ENCODE measurements at regions not wholly inside any gene's neighbourhood (a gene's known extent, or its start where the extent isn't known, plus 50 kb on each side); places are given as distances from the start of the nearest gene placed in this dataset.

DNA sequence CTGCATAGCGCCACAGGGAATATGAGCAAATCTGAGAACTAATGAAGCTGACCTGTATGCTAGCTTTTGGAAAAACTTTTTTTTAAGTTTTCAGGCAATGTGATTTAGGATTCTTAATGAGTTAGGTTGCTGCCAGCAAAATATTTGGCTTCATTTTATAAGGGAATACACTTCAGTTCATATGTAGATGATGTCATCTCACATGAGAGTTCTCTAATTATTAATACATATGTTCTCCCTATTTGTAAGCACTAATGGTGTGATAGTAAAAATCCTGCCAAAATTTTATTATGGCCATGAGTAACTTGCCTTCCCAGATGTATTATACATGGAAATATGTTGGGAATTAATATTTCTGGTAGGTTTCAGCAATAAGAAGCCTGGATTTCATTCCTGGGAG lies 573.8 kb downstream of the EPM2A start:
- no peak overlapping the region for H3K27ac ChIP-seq (ENCODE audit: low read depth, low read length, severe bottlenecking)
- no peak overlapping the region for H3K4me3 ChIP-seq (ENCODE audit: extremely low read depth, insufficient read depth, low read length, poor library complexity, severe bottlenecking)
- H3K9me3 ChIP-seq (ENCODE audit: control insufficient read depth, low read length) = peaks cover 16% of the 10 kb centered on the region
- H3K36me3 ChIP-seq (ENCODE audit: control insufficient read depth, insufficient read depth, low read length) = no peaks in the 10 kb centered on the region
- 83 to 86% methylated on average over 1 of the region's 1 CpG for WGBS, 2 experiments (ENCODE audit: insufficient coverage in 2 of 2)
- H3K4me1 ChIP-seq (ENCODE audit: control insufficient read depth, insufficient read depth, low read length, poor library complexity, severe bottlenecking) = no peaks in the 10 kb centered on the region

DNA sequence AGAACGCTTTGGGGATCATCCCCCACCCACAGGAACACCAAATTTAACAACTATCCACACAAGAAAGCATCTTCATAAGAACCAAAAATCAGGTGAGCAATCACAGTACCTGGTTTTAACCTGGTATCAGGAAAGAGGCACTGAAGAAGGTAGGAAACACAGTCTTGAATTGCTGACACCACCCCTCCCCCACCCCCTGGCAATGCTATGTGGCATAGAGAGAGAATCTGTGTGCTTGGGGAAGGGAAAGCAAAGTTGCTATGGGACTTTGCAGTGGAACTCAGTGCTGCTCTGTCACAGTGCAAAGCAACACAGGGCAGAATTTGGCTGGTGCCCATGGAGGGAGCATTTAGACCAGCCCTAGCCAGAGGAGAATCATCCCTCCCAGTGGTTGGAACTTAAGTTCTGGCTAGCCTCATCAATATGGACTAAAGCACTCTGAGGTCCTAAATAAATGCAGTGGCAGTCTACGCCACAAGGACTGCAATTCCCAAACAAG lies 565.5 kb downstream of the EPM2A start:
- WGBS, 2 experiments (ENCODE audit: insufficient coverage in 2 of 2) = 100% methylated on average over 1 of the region's 2 CpGs; no CpG with 5 or more reads in 1 of the 2 experiments
- no peak overlapping the region for H3K27ac ChIP-seq (ENCODE audit: low read depth, low read length, severe bottlenecking)
- no peak overlapping the region for H3K4me3 ChIP-seq (ENCODE audit: extremely low read depth, insufficient read depth, low read length, poor library complexity, severe bottlenecking)
- no peaks in the 10 kb centered on the region for H3K9me3 ChIP-seq (ENCODE audit: control insufficient read depth, low read length)
- H3K36me3 ChIP-seq (ENCODE audit: control insufficient read depth, insufficient read depth, low read length) = no peaks in the 10 kb centered on the region
- no peaks in the 10 kb centered on the region for H3K4me1 ChIP-seq (ENCODE audit: control insufficient read depth, insufficient read depth, low read length, poor library complexity, severe bottlenecking)

- H3K27ac ChIP-seq (ENCODE audit: low read depth, low read length, severe bottlenecking) = no peak overlapping the region
- H3K4me3 ChIP-seq (ENCODE audit: extremely low read depth, insufficient read depth, low read length, poor library complexity, severe bottlenecking) = no peak overlapping the region
- H3K36me3 ChIP-seq (ENCODE audit: control insufficient read depth, insufficient read depth, low read length) = no peaks in the 10 kb centered on the region
- WGBS, 2 experiments (ENCODE audit: insufficient coverage in 2 of 2) = 80 to 88% methylated on average over 1 to 3 of the region's 6 CpGs
- H3K4me1 ChIP-seq (ENCODE audit: control insufficient read depth, insufficient read depth, low read length, poor library complexity, severe bottlenecking) = no peaks in the 10 kb centered on the region
- peaks cover 4% of the 10 kb centered on the region for H3K9me3 ChIP-seq (ENCODE audit: control insufficient read depth, low read length)
These were observed 559.9 kb downstream of the EPM2A start for GRCh38 chr6:145175470-145175869.

DNA sequence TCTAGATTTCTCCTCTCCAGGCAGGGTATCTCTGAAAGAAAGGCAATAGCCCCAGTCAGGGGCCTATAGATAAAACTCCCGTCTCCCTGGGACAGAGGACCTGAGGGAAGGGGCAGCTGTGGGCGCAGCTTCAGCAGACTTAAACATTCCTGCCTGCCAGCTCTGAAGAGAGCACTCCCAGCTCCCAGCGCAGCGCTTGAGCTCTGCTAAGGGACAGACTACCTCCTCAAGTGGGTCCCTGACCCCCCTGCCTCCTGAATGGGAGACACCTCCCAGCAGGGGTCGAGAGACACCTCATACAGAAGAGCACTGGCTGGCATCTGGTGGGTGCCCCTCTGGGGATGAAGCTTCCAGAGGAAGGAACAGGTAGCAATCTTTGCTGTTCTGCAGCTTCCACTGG lies 556.9 kb downstream of the EPM2A start:
- H3K9me3 ChIP-seq (ENCODE audit: control insufficient read depth, low read length) = peaks cover 4% of the 10 kb centered on the region
- H3K27ac ChIP-seq (ENCODE audit: low read depth, low read length, severe bottlenecking) = no peak overlapping the region
- no peak overlapping the region for H3K4me3 ChIP-seq (ENCODE audit: extremely low read depth, insufficient read depth, low read length, poor library complexity, severe bottlenecking)
- H3K4me1 ChIP-seq (ENCODE audit: control insufficient read depth, insufficient read depth, low read length, poor library complexity, severe bottlenecking) = no peaks in the 10 kb centered on the region
- 79 to 89% methylated on average over 2 to 3 of the region's 5 CpGs for WGBS, 2 experiments (ENCODE audit: insufficient coverage in 2 of 2)
- H3K36me3 ChIP-seq (ENCODE audit: control insufficient read depth, insufficient read depth, low read length) = no peaks in the 10 kb centered on the region

DNA sequence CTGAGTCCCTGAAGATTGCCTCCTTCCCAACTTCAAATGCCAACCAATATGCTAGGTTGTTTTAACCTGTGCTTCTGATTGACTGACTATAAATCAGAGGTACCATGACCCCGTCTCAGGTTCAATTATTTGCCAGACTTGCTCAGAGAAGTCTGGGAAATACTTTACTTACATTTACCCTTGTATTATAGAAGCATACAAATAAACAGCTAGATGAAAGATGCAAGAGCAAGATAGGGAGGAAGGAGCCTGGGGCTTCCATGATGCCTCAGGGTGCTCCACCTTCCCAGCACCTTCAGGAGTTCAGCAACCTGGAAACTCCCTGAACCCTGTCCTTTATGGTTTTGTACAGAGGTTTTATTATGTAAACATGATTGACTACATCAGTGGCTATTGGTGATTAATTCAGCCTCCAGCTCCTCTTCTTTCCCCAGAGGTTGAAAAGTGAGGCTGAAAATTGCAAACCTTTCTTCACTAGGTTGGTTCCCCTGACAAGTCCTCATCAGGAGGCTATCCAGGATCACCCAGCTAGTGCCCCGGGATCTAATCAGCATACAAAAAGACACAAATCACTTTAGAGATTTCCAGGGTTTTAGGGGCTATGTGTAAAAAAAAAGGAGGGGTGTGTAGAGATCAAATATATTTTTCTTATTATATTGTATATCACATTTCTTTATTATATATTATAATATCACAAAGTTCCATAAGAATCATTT lies 547.7 kb downstream of the EPM2A start:
- Histone ChIP-seq H3K4me3 (ENCODE audit: extremely low read depth, insufficient read depth, low read length, poor library complexity, severe bottlenecking) (no peak overlapping the region), H3K4me1 (ENCODE audit: control insufficient read depth, insufficient read depth, low read length, poor library complexity, severe bottlenecking) (no peaks in the 10 kb centered on the region), H3K9me3 (ENCODE audit: control insufficient read depth, low read length) (no peaks in the 10 kb centered on the region), H3K36me3 (ENCODE audit: control insufficient read depth, insufficient read depth, low read length) (no peaks in the 10 kb centered on the region), H3K27ac (ENCODE audit: low read depth, low read length, severe bottlenecking) (no peak overlapping the region)
- no CpG with 5 or more reads among the region's 2 CpGs for WGBS, 2 experiments (ENCODE audit: insufficient coverage in 2 of 2)

DNA sequence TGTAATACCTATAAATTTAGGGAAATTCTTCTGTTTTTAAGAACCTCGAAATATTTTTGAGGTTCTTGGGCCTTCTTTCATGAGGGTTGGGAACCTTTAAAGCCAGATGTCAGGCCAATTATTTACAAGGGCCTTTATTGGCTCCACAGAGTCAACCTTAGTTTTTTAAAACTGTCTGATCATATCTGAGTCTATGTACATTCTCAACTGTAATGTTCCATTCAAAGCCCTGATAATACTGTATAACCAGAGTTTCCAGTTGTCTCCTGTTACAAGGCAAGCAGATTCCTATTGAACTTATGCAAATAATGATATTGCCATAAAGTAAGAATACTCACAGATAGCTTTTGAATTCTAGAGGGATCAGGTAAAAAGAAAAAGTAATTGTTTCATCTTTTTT lies 545.5 kb downstream of the EPM2A start:
- Histone ChIP-seq H3K9me3 (ENCODE audit: control insufficient read depth, low read length) (no peaks in the 10 kb centered on the region), H3K36me3 (ENCODE audit: control insufficient read depth, insufficient read depth, low read length) (no peaks in the 10 kb centered on the region), H3K4me3 (ENCODE audit: extremely low read depth, insufficient read depth, low read length, poor library complexity, severe bottlenecking) (no peak overlapping the region), H3K27ac (ENCODE audit: low read depth, low read length, severe bottlenecking) (no peak overlapping the region), H3K4me1 (ENCODE audit: control insufficient read depth, insufficient read depth, low read length, poor library complexity, severe bottlenecking) (no peaks in the 10 kb centered on the region)
- WGBS, 2 experiments (ENCODE audit: insufficient coverage in 2 of 2) = no CpG with 5 or more reads among the region's 1 CpG

DNA sequence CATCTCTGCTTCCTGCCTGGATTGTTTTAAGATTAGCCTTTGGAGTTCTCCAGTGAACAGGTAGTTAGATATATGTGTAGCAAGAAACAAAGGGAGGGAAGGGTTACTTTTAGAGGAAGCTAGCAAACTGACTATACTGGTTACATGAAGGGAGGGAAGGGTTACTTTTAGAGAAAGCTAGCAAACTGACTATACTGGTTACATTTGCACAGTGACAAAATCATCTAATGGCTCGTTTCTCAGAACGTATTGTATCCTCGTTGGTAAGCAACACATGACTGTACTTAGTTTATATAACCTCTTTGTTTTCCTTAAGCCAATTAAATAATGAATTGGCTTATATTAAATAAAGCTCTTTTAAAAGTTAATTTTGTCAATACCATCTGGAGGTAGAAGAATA lies 540.9 kb downstream of the EPM2A start:
- no peak overlapping the region for H3K27ac ChIP-seq (ENCODE audit: low read depth, low read length, severe bottlenecking)
- H3K4me3 ChIP-seq (ENCODE audit: extremely low read depth, insufficient read depth, low read length, poor library complexity, severe bottlenecking) = no peak overlapping the region

DNA sequence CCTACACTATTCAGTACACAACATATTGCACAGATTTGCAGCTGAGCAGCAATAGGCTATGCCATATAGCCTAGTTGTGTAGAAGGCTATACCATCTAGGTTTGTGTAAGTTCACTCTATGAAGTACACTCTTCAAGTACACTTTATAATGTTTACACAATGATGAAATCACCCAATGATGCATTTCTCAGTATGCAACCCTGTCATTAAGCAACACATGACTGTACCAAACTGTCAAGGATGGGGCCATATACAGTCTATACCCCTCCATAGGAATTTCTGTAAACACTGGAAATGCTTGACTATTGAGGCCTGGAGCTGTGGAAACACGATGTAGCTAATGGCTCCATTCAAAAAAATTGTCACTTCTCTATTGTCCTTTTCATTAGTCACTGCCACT lies 535.4 kb downstream of the EPM2A start:
- Histone ChIP-seq H3K36me3 (ENCODE audit: control insufficient read depth, insufficient read depth, low read length) (no peaks in the 10 kb centered on the region), H3K27ac (ENCODE audit: low read depth, low read length, severe bottlenecking) (no peak overlapping the region), H3K4me3 (ENCODE audit: extremely low read depth, insufficient read depth, low read length, poor library complexity, severe bottlenecking) (no peak overlapping the region), H3K4me1 (ENCODE audit: control insufficient read depth, insufficient read depth, low read length, poor library complexity, severe bottlenecking) (no peaks in the 10 kb centered on the region), H3K9me3 (ENCODE audit: control insufficient read depth, low read length) (no peaks in the 10 kb centered on the region)
- 40 to 88% methylated on average over 1 of the region's 1 CpG for WGBS, 2 experiments (ENCODE audit: insufficient coverage in 2 of 2)

More for the DNA sequence above, 540.9 kb downstream of the EPM2A start:
- H3K4me1 ChIP-seq (ENCODE audit: control insufficient read depth, insufficient read depth, low read length, poor library complexity, severe bottlenecking) = no peaks in the 10 kb centered on the region
- WGBS, 2 experiments (ENCODE audit: insufficient coverage in 2 of 2) = 100% methylated on average over 1 of the region's 3 CpGs; no CpG with 5 or more reads in 1 of the 2 experiments
- H3K36me3 ChIP-seq (ENCODE audit: control insufficient read depth, insufficient read depth, low read length) = no peaks in the 10 kb centered on the region
- H3K9me3 ChIP-seq (ENCODE audit: control insufficient read depth, low read length) = no peaks in the 10 kb centered on the region

DNA sequence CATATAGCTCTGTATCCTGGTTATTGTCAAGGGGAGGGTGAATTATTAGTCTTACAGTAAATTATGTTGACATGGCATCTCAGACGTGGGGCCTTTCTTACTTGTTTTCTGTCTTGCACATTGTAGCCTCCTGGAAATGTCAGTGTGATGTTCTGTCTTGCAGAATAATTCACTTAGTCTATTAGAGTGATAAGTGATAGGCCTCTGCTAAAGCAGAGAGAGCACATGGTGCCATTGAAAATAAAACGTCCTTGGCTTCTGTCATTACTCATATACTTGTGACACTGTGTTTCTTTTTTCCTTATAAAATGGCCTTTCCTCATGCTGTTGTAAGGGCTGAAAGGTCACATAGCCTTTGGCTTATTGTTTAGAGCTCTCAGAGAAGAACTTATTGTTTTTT lies 531.0 kb downstream of the EPM2A start:
- H3K27ac ChIP-seq (ENCODE audit: low read depth, low read length, severe bottlenecking) = no peak overlapping the region
- 80 to 100% methylated on average over 1 of the region's 2 CpGs for WGBS, 2 experiments (ENCODE audit: insufficient coverage in 2 of 2)
- no peaks in the 10 kb centered on the region for H3K36me3 ChIP-seq (ENCODE audit: control insufficient read depth, insufficient read depth, low read length)
- H3K9me3 ChIP-seq (ENCODE audit: control insufficient read depth, low read length) = no peaks in the 10 kb centered on the region
- no peak overlapping the region for H3K4me3 ChIP-seq (ENCODE audit: extremely low read depth, insufficient read depth, low read length, poor library complexity, severe bottlenecking)
- no peaks in the 10 kb centered on the region for H3K4me1 ChIP-seq (ENCODE audit: control insufficient read depth, insufficient read depth, low read length, poor library complexity, severe bottlenecking)

DNA sequence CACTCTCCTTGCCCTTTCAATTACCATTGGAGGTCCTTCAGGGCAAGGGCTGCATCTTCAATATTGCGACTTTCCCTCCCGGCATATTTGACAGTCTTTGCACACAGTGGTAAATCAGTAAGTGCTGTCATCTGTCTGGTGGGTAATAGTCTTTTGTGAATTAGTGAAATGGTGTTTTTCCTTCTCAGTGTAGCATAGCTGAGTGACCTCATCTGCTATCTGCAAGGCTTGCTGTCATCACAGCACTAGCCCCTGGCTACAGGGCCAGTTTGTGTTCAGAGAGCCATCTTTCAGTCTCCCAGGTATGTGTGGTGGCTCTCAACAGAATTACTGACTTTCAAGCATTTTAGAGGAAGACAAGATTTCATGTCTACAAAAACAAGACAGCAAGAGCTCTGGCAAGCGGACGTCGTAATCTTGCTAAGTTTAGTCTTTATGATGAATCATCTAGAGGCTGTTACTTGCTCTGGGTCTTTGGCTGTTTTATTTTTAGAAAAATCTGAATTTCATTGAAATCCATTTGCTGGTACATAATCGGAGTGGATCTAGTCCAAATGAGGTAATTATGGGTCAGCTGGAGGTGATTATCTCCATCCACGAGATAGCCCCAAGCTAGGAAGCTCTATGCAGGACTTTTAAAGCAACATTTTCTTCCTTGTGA lies 528.9 kb downstream of the EPM2A start:
- H3K9me3 ChIP-seq (ENCODE audit: control insufficient read depth, low read length) = no peaks in the 10 kb centered on the region
- 81 to 100% methylated on average over 3 of the region's 7 CpGs for WGBS, 2 experiments (ENCODE audit: insufficient coverage in 2 of 2)
- H3K27ac ChIP-seq (ENCODE audit: low read depth, low read length, severe bottlenecking) = peak overlapping the region; percentile 48

GRCh38 chr6:145208474-145208873 lies 526.8 kb downstream of the EPM2A start:
- H3K9me3 ChIP-seq (ENCODE audit: control insufficient read depth, low read length) = no peaks in the 10 kb centered on the region
- H3K36me3 ChIP-seq (ENCODE audit: control insufficient read depth, insufficient read depth, low read length) = no peaks in the 10 kb centered on the region
- no peaks in the 10 kb centered on the region for H3K4me1 ChIP-seq (ENCODE audit: control insufficient read depth, insufficient read depth, low read length, poor library complexity, severe bottlenecking)
- whole genome bisulfite sequencing, 2 experiments (ENCODE audit: insufficient coverage in 2 of 2) = no CpG with 5 or more reads among the region's 1 CpG
- no peak overlapping the region for H3K27ac ChIP-seq (ENCODE audit: low read depth, low read length, severe bottlenecking)
- H3K4me3 ChIP-seq (ENCODE audit: extremely low read depth, insufficient read depth, low read length, poor library complexity, severe bottlenecking) = no peak overlapping the region

More for the DNA sequence above, 528.9 kb downstream of the EPM2A start:
- Histone ChIP-seq H3K36me3 (ENCODE audit: control insufficient read depth, insufficient read depth, low read length) (no peaks in the 10 kb centered on the region), H3K4me3 (ENCODE audit: extremely low read depth, insufficient read depth, low read length, poor library complexity, severe bottlenecking) (no peak overlapping the region), H3K4me1 (ENCODE audit: control insufficient read depth, insufficient read depth, low read length, poor library complexity, severe bottlenecking) (no peaks in the 10 kb centered on the region)
